AG09319 (cell line): ENCODE measurements at regions not wholly inside any gene's neighbourhood (a gene's known extent, or its start where the extent isn't known, plus 50 kb on each side); places are given as distances from the start of the nearest gene placed in this dataset.
A peak's percentile ranks its signal among the peaks of the same experiment; 100 is the strongest.

Source experiments
- DNase-seq: peaks from one replicate; pipeline ENCODE4 v3.0.0-alpha.2; 2010; ENCODE audit warnings: low read depth; ENCODE audit errors: extremely low read depth
- CTCF ChIP-seq: IDR thresholded peaks from 2 replicates; pipeline ENCODE4 v1.5.1; 2011; ENCODE audit warnings: low read depth, mild to moderate bottlenecking, inconsistent platforms, low read length, moderate library complexity

GRCh38 chr2:237161189-237161588, 75.5 kb downstream of the COPS8 start:
- DNase-seq, result no peak
- no peak for TF ChIP-seq CTCF

GRCh38 chr2:237162959-237163358, 77.3 kb downstream of the COPS8 start:
- DNase-seq, result no peak
- TF ChIP-seq CTCF, result no peak

- TF ChIP-seq CTCF, result no peak
- DNase-seq, result no peak
Observed at GRCh38 chr2:237164474-237165042, 78.9 kb downstream of the COPS8 start.

- TF ChIP-seq CTCF, result peak; percentile 61
- DNase-seq, result no peak
Observed at GRCh38 chr2:237165405-237166276, 80.0 kb downstream of the COPS8 start.

GRCh38 chr2:237167038-237167437, 81.3 kb downstream of the COPS8 start:
- no peak for DNase-seq
- TF ChIP-seq CTCF, result no peak

- DNase-seq, result no peak
- TF ChIP-seq CTCF, result no peak
Observed at GRCh38 chr2:237167934-237168333, 82.2 kb downstream of the COPS8 start.

- DNase-seq, result no peak
Observed at GRCh38 chr2:237170020-237170419, 84.3 kb downstream of the COPS8 start.

More at GRCh38 chr2:237170020-237170419, 84.3 kb downstream of the COPS8 start:
- no peak for TF ChIP-seq CTCF
